Naive thymus-derived CD4-positive, alpha-beta T cell (primary cell): ENCODE measurements at regions not wholly inside any gene's neighbourhood (a gene's known extent, or its start where the extent isn't known, plus 50 kb on each side); places are given as distances from the start of the nearest gene placed in this dataset.

Source experiments
- ATAC-seq: fragments of 150-1000 bp; cut with Tn5 transposase; 2 replicates; pipeline ENCODE4 v1.10.0; 2021; ENCODE audit warnings: mild to moderate bottlenecking, moderate library complexity
- CTCF ChIA-PET: fragments of 350-600 bp; sonication (Branson Sonifier 250); formaldehyde crosslinking; loops from one replicate; lab custom pipeline; 2021; ENCODE audit warnings: antibody characterized with exemption; lab: Charles Lee
- POLR2A ChIA-PET: fragments of 350-600 bp; sonication (Branson Sonifier 250); formaldehyde crosslinking; loops from one replicate; lab custom pipeline; 2021; ENCODE audit warnings: antibody characterized with exemption, inconsistent platforms; lab: Charles Lee
- DNase-seq, 9 donors: peaks; one replicate each; pipeline versions ENCODE4 v3.0.0 to v3.0.0-alpha.2; 2020 to 2022; ENCODE audit warnings: mixed read lengths in 1 of 9
- H3K27ac ChIP-seq: one replicate; pipeline ENCODE4 v1.7.0; 2013; ENCODE audit warnings: mild to moderate bottlenecking, low read depth, low read length, moderate library complexity
- H3K27me3 ChIP-seq, 2 donors: one replicate each; pipeline ENCODE4 v1.7.0; 2013; ENCODE audit warnings: low read length in 2 of 2, mild to moderate bottlenecking in 2 of 2, moderate library complexity in 2 of 2; ENCODE audit not compliant: control insufficient read depth in 2 of 2, insufficient read depth in 2 of 2
- H3K36me3 ChIP-seq, 3 experiments: 1 replicate in 2 of 3; 2 replicates in 1 of 3; pipeline ENCODE4 v1.7.0; 2013; ENCODE audit warnings: low read length in 3 of 3, mild to moderate bottlenecking in 3 of 3, moderate library complexity in 1 of 3; ENCODE audit not compliant: insufficient read depth in 3 of 3, control insufficient read depth in 2 of 3
- H3K4me1 ChIP-seq, 2 donors: one replicate each; pipeline ENCODE4 v1.7.0; 2013; ENCODE audit warnings: low read length in 2 of 2, mild to moderate bottlenecking in 2 of 2, moderate library complexity in 1 of 2; ENCODE audit not compliant: control insufficient read depth in 2 of 2, insufficient read depth in 2 of 2
- H3K4me3 ChIP-seq: 2 replicates; pipeline ENCODE4 v1.7.0; 2013; ENCODE audit warnings: mild to moderate bottlenecking, low read length
- H3K9me3 ChIP-seq, 3 experiments: 1 replicate in 2 of 3; 2 replicates in 1 of 3; pipeline ENCODE4 v1.7.0; 2013; ENCODE audit warnings: low read length in 3 of 3; ENCODE audit not compliant: control insufficient read depth in 2 of 3
- H3K27ac Mint-ChIP-seq, 9 donors: one replicate each; pipeline ENCODE4 v1.8.0; 2020 to 2022; ENCODE audit warnings: mixed read lengths in 9 of 9, mild to moderate bottlenecking in 8 of 9, moderate library complexity in 5 of 9, inconsistent platforms in 2 of 9
- H3K27me3 Mint-ChIP-seq, 5 donors: one replicate each; pipeline ENCODE4 v1.8.0; 2021 to 2022; ENCODE audit warnings: mixed read lengths in 5 of 5, mild to moderate bottlenecking in 1 of 5
- H3K36me3 Mint-ChIP-seq, 5 donors: one replicate each; pipeline ENCODE4 v1.8.0; 2020 to 2022; ENCODE audit warnings: mixed read lengths in 5 of 5, mild to moderate bottlenecking in 3 of 5, inconsistent platforms in 1 of 5
- H3K4me1 Mint-ChIP-seq, 7 donors: one replicate each; pipeline ENCODE4 v1.8.0; 2020 to 2022; ENCODE audit warnings: mixed read lengths in 7 of 7, mild to moderate bottlenecking in 3 of 7, inconsistent platforms in 1 of 7
- H3K4me3 Mint-ChIP-seq, 10 donors: one replicate each; pipeline ENCODE4 v1.8.0; 2020 to 2022; ENCODE audit warnings: mild to moderate bottlenecking in 10 of 10, mixed read lengths in 10 of 10, moderate library complexity in 6 of 10, inconsistent platforms in 2 of 10
- H3K9me3 Mint-ChIP-seq, 11 donors: one replicate each; pipeline ENCODE4 v1.8.0; 2020 to 2022; ENCODE audit warnings: mixed read lengths in 11 of 11, mild to moderate bottlenecking in 4 of 11, inconsistent platforms in 1 of 11, moderate library complexity in 1 of 11
- intact Hi-C, 2 donors: fragments of 100-400 bp; cut with micrococcal nuclease; formaldehyde crosslinking; loops; one replicate each; pipeline ENCODE4 v1.15.1; 2023

GRCh38 chr5:20223451-20223850 is 235.5 kb upstream of the CDH18 start:
- H3K36me3 ChIP-seq, result no peaks in the 10 kb centered on the region
- no peaks in the 10 kb centered on the region for H3K4me1 Mint-ChIP-seq
- ChIA-PET POLR2A (no interaction called here), CTCF (no interaction called here)
- no peak for ATAC-seq
- no peaks in the 10 kb centered on the region for H3K4me1 ChIP-seq
- H3K4me3 ChIP-seq, result no peak overlapping the region
- H3K9me3 Mint-ChIP-seq, result peaks cover 1 to 52% (median 8%) of the 10 kb centered on the region in 11 donors
- no peak overlapping the region for H3K4me3 Mint-ChIP-seq
- no peaks in the 10 kb centered on the region for H3K9me3 ChIP-seq
- no peaks in the 10 kb centered on the region for H3K27me3 ChIP-seq
- no peak overlapping the region for H3K27ac Mint-ChIP-seq
- intact Hi-C loops, result no loop called here
- H3K36me3 Mint-ChIP-seq, result no peaks in the 10 kb centered on the region
- no peaks in the 10 kb centered on the region for H3K27me3 Mint-ChIP-seq
- H3K27ac ChIP-seq, result no peak overlapping the region
- DNase-seq, result no peak

- ChIA-PET CTCF (no interaction called here), POLR2A (no interaction called here)
- DNase-seq (no peak), ATAC-seq (no peak)
- H3K27me3 Mint-ChIP-seq, result no peaks in the 10 kb centered on the region
- Histone ChIP-seq H3K4me3 (no peak overlapping the region), H3K27me3 (no peaks in the 10 kb centered on the region), H3K9me3 (no peaks in the 10 kb centered on the region), H3K4me1 (no peaks in the 10 kb centered on the region), H3K36me3 (no peaks in the 10 kb centered on the region), H3K27ac (no peak overlapping the region)
- H3K9me3 Mint-ChIP-seq, result peaks cover 2 to 40% (median 11%) of the 10 kb centered on the region in 11 donors
- H3K4me1 Mint-ChIP-seq, result no peaks in the 10 kb centered on the region
- H3K27ac Mint-ChIP-seq, result no peak overlapping the region
- no peak overlapping the region for H3K4me3 Mint-ChIP-seq
- peaks cover 0 to 4% (median 0%) of the 10 kb centered on the region in 5 donors for H3K36me3 Mint-ChIP-seq
- intact Hi-C loops, result no loop called here
These were observed 227.3 kb upstream of the CDH18 start for GRCh38 chr5:20215257-20215656.

GRCh38 chr5:20213803-20214202 is 225.8 kb upstream of the CDH18 start:
- no peak overlapping the region for H3K4me3 Mint-ChIP-seq
- H3K27me3 ChIP-seq, result no peaks in the 10 kb centered on the region
- H3K4me3 ChIP-seq, result no peak overlapping the region
- intact Hi-C loops, result no loop called here
- H3K4me1 ChIP-seq, result no peaks in the 10 kb centered on the region
- H3K36me3 Mint-ChIP-seq, result peaks cover 0 to 4% (median 0%) of the 10 kb centered on the region in 5 donors
- H3K4me1 Mint-ChIP-seq, result no peaks in the 10 kb centered on the region
- H3K9me3 ChIP-seq, result no peaks in the 10 kb centered on the region
- H3K27me3 Mint-ChIP-seq, result no peaks in the 10 kb centered on the region
- no peak overlapping the region for H3K27ac ChIP-seq
- H3K9me3 Mint-ChIP-seq, result peaks cover 2 to 38% (median 11%) of the 10 kb centered on the region in 11 donors
- ChIA-PET POLR2A (no interaction called here), CTCF (no interaction called here)
- H3K36me3 ChIP-seq, result no peaks in the 10 kb centered on the region
- DNase-seq (no peak), ATAC-seq (no peak)
- H3K27ac Mint-ChIP-seq, result no peak overlapping the region

GRCh38 chr5:20212701-20213100 is 224.7 kb upstream of the CDH18 start:
- DNase-seq (no peak), ATAC-seq (no peak)
- ChIA-PET CTCF (no interaction called here), POLR2A (no interaction called here)
- H3K4me1 Mint-ChIP-seq, result no peaks in the 10 kb centered on the region
- H3K9me3 ChIP-seq, result no peaks in the 10 kb centered on the region
- H3K27ac Mint-ChIP-seq, result no peak overlapping the region
- no peaks in the 10 kb centered on the region for H3K27me3 Mint-ChIP-seq
- no peaks in the 10 kb centered on the region for H3K4me1 ChIP-seq
- H3K9me3 Mint-ChIP-seq, result peaks cover 5 to 35% (median 9%) of the 10 kb centered on the region in 11 donors
- no peak overlapping the region for H3K27ac ChIP-seq
- no peak overlapping the region for H3K4me3 Mint-ChIP-seq
- intact Hi-C loops, result no loop called here
- H3K36me3 Mint-ChIP-seq, result peaks cover 0 to 4% (median 0%) of the 10 kb centered on the region in 5 donors
- no peaks in the 10 kb centered on the region for H3K27me3 ChIP-seq
- no peak overlapping the region for H3K4me3 ChIP-seq
- no peaks in the 10 kb centered on the region for H3K36me3 ChIP-seq

GRCh38 chr5:20166456-20166855 is 178.5 kb upstream of the CDH18 start:
- no peaks in the 10 kb centered on the region for H3K4me1 ChIP-seq

GRCh38 chr5:20158006-20158405 is 170.0 kb upstream of the CDH18 start:
- ATAC-seq (no peak), DNase-seq (no peak)
- intact Hi-C loops, result no loop called here
- no peaks in the 10 kb centered on the region for H3K27me3 ChIP-seq
- H3K4me3 ChIP-seq, result no peak overlapping the region
- Mint-ChIP-seq H3K27ac (no peak overlapping the region), H3K27me3 (no peaks in the 10 kb centered on the region), H3K4me3 (no peak overlapping the region), H3K4me1 (no peaks in the 10 kb centered on the region), H3K9me3 (peaks cover 3 to 18% (median 12%) of the 10 kb centered on the region in 11 donors), H3K36me3 (no peaks in the 10 kb centered on the region)
- no peaks in the 10 kb centered on the region for H3K36me3 ChIP-seq
- CTCF ChIA-PET, result no interaction called here
- H3K27ac ChIP-seq, result no peak overlapping the region
- H3K4me1 ChIP-seq, result no peaks in the 10 kb centered on the region
- H3K9me3 ChIP-seq, result no peaks in the 10 kb centered on the region
- POLR2A ChIA-PET, result no interaction called here

More at GRCh38 chr5:20166456-20166855, 178.5 kb upstream of the CDH18 start:
- Mint-ChIP-seq H3K4me1 (no peaks in the 10 kb centered on the region), H3K4me3 (no peak overlapping the region), H3K36me3 (no peaks in the 10 kb centered on the region), H3K27ac (no peak overlapping the region), H3K9me3 (peaks cover 0 to 19% (median 4%) of the 10 kb centered on the region in 11 donors), H3K27me3 (no peaks in the 10 kb centered on the region)
- H3K9me3 ChIP-seq, result peaks cover 0 to 2% (median 0%) of the 10 kb centered on the region in 3 experiments
- intact Hi-C loops, result no loop called here
- H3K36me3 ChIP-seq, result no peaks in the 10 kb centered on the region
- no peak overlapping the region for H3K4me3 ChIP-seq
- no peak for ATAC-seq
- no peak overlapping the region for H3K27ac ChIP-seq
- ChIA-PET POLR2A (no interaction called here), CTCF (no interaction called here)
- no peak for DNase-seq
- H3K27me3 ChIP-seq, result no peaks in the 10 kb centered on the region

GRCh38 chr5:20157089-20157488 is 169.1 kb upstream of the CDH18 start:
- no peaks in the 10 kb centered on the region for H3K4me1 Mint-ChIP-seq
- intact Hi-C loops, result no loop called here

More at GRCh38 chr5:20157089-20157488, 169.1 kb upstream of the CDH18 start:
- ATAC-seq (no peak), DNase-seq (no peak)
- Mint-ChIP-seq H3K4me3 (no peak overlapping the region), H3K36me3 (no peaks in the 10 kb centered on the region), H3K9me3 (peaks cover 3 to 18% (median 12%) of the 10 kb centered on the region in 11 donors), H3K27ac (no peak overlapping the region), H3K27me3 (no peaks in the 10 kb centered on the region)
- Histone ChIP-seq H3K4me3 (no peak overlapping the region), H3K27ac (no peak overlapping the region), H3K36me3 (no peaks in the 10 kb centered on the region), H3K9me3 (no peaks in the 10 kb centered on the region), H3K27me3 (no peaks in the 10 kb centered on the region), H3K4me1 (no peaks in the 10 kb centered on the region)
- CTCF ChIA-PET, result no interaction called here
- POLR2A ChIA-PET, result no interaction called here
